AG04450 (cell line): ENCODE measurements at regions not wholly inside any gene's neighbourhood (a gene's known extent, or its start where the extent isn't known, plus 50 kb on each side); places are given as distances from the start of the nearest gene placed in this dataset.

ENCODE experiments used
- CTCF ChIA-PET: fragments of 300-600, 350-600 bp; formaldehyde crosslinking; extraction: SDS; loops from one replicate; lab custom pipeline; 2022; ENCODE audit warnings: antibody characterized with exemption, inconsistent platforms; lab: Charles Lee
- POLR2A ChIA-PET: fragments of 350-600 bp; formaldehyde crosslinking; extraction: SDS; loops from one replicate; lab custom pipeline; 2021; ENCODE audit warnings: antibody characterized with exemption, inconsistent platforms; lab: Yijun Ruan, JAX
- DNase-seq: peaks from one replicate; pipeline ENCODE4 v3.0.0-alpha.2; 2011; ENCODE audit warnings: low read depth, low spot score
- H3K27ac ChIP-seq: one replicate; pipeline ENCODE4 v1.5.1; 2012; ENCODE audit warnings: low read depth, low read length, control low read depth
- H3K27me3 ChIP-seq: one replicate; pipeline ENCODE4 v1.6.0; 2012; ENCODE audit warnings: low read length; ENCODE audit not compliant: control insufficient read depth, insufficient read depth
- H3K4me3 ChIP-seq: 2 replicates; pipeline ENCODE4 v1.5.1; 2011; ENCODE audit warnings: mild to moderate bottlenecking, low read depth, low read length, control low read depth
- H3K9me3 ChIP-seq: 2 replicates; pipeline ENCODE4 v1.5.1; 2012; ENCODE audit warnings: low read length; ENCODE audit not compliant: control insufficient read depth, insufficient read depth
- CTCF ChIP-seq: IDR thresholded peaks from 2 replicates; pipeline ENCODE4 v1.5.1; 2011; ENCODE audit warnings: low read depth, low read length, control low read depth, inconsistent platforms

DNA sequence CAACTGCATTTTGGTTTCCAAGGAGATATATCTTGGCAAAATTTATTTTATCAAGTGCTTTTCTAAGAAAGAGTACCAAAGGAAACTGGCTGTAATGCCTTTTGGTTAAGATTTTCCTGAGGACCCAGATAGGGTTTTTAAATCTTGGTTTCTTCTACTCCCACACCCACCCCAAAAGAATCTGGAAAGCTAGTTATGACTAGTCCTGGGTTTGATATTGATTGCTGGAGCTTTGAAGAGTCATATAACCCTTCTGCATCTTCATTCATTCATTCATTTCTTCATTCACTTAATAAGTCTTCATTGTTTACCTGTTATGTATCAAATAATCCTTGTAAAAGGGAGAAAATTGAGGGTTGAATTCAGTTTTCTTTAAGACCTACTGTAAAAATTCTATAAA, 425.2 kb downstream of the PCNX1 start:
- DNase-seq, result no peak
- Histone ChIP-seq H3K4me3 (no peak overlapping the region), H3K27ac (no peak overlapping the region), H3K27me3 (no peaks in the 10 kb centered on the region), H3K9me3 (peaks cover 2% of the 10 kb centered on the region; the same call in 1 of the 2 replicates)
- POLR2A ChIA-PET, result no interaction called here
- CTCF ChIA-PET, result interaction anchor here (1.0 kb wide), 1 partner anchor 194 kb away, joined by 3 read pairs; no protein-coding TSS in a partner anchor
- TF ChIP-seq CTCF, result no peak

GRCh38 chr14:71333705-71334104, 426.4 kb downstream of the PCNX1 start:
- ChIA-PET CTCF (no interaction called here), POLR2A (no interaction called here)
- no peak for DNase-seq
- TF ChIP-seq CTCF, result no peak
- Histone ChIP-seq H3K9me3 (peaks cover 2% of the 10 kb centered on the region; the same call in 1 of the 2 replicates), H3K4me3 (no peak overlapping the region), H3K27me3 (no peaks in the 10 kb centered on the region), H3K27ac (no peak overlapping the region)

GRCh38 chr14:71336489-71337192, 429.4 kb downstream of the PCNX1 start:
- TF ChIP-seq CTCF, result no peak
- CTCF ChIA-PET, result interaction anchor here (1.2 kb wide), 1 partner anchor 416 kb away, joined by 3 read pairs; no protein-coding TSS in a partner anchor
- DNase-seq, result no peak
- no peaks in the 10 kb centered on the region for H3K27me3 ChIP-seq
- peaks cover 2% of the 10 kb centered on the region; the same call in 1 of the 2 replicates for H3K9me3 ChIP-seq
- H3K27ac ChIP-seq, result no peak overlapping the region
- no peak overlapping the region for H3K4me3 ChIP-seq
- POLR2A ChIA-PET, result no interaction called here

DNA sequence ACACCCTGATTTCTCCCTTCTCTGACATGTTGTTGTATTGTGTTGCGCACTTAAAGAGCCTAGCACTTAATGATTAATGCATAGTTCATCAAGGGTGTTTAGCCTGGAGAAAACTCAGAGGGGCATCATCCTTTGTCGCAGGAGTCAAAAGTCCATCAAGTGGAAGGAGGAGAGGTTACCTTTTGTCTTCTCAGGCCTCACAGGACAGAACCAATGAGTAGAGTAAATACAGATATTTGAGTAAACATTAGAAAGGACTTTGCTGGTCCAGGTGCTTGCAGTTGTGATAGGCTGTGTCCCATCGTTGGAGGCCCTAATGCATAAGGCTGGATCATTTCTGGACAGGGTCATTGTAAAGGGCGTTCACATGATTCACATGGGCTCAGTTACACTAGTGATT, 430.9 kb downstream of the PCNX1 start:
- CTCF ChIA-PET, result no interaction called here
- POLR2A ChIA-PET, result no interaction called here
- Histone ChIP-seq H3K27ac (no peak overlapping the region), H3K9me3 (peaks cover 2% of the 10 kb centered on the region; the same call in 1 of the 2 replicates), H3K27me3 (no peaks in the 10 kb centered on the region), H3K4me3 (no peak overlapping the region)
- no peak for TF ChIP-seq CTCF
- no peak for DNase-seq

DNA sequence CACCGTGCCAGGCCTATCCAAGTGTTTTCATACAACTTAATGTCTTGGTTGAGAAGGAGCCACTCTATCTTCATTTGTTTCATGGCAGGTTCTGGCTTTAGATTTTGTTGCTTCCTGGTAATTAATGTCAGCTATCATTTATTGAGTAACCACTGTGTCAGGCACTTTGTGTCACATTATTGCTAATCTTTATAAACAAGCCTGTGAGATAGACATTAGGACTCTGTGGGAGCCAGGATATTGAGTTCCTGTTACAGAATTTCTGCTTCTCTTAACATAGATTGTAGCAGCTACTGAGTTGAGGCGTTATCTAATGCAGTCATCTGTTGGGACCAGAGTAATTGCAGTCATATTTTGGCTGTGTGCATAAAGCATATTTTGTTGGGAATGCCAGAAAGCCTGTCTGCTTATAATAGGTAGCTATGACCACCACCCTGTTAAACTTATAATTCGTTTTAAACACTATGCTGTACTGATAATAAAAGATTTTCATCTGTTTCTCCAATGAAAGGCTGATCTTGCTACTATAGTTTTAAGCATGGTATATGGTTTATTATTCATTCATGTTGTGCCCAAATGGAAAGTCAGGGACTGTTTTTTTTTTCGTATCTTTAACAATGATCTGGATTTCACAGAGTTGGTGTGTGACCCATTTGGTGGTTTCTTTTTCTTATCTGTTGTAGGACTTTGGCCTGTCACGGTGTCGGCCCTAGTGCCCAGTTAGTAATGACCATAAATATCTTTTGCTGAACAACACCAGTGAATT, 432.6 kb downstream of the PCNX1 start:
- Histone ChIP-seq H3K27ac (no peak overlapping the region), H3K9me3 (peaks cover 2% of the 10 kb centered on the region; the same call in 1 of the 2 replicates), H3K4me3 (no peak overlapping the region), H3K27me3 (no peaks in the 10 kb centered on the region)
- DNase-seq, result no peak
- ChIA-PET POLR2A (no interaction called here), CTCF (no interaction called here)
- TF ChIP-seq CTCF, result no peak
